B cell (primary cell): ENCODE measurements at regions not wholly inside any gene's neighbourhood (a gene's known extent, or its start where the extent isn't known, plus 50 kb on each side); places are given as distances from the start of the nearest gene placed in this dataset.

Source experiments
- ATAC-seq: fragments of 200-7000 bp; cut with Tn5 transposase; one replicate; pipeline ENCODE4 v1.10.0; 2021; ENCODE audit warnings: low read depth, mild to moderate bottlenecking, moderate number of reproducible peaks, moderate library complexity
- CTCF ChIA-PET: fragments of 350-600 bp; sonication (Branson Sonifier 250); formaldehyde crosslinking; loops from one replicate; lab custom pipeline; 2021; ENCODE audit warnings: antibody characterized with exemption, inconsistent platforms; lab: Charles Lee
- POLR2A ChIA-PET: fragments of 350-600 bp; sonication (Branson Sonifier 250); formaldehyde crosslinking; loops from one replicate; lab custom pipeline; 2021; ENCODE audit warnings: antibody characterized with exemption; lab: Charles Lee
- DNase-seq: peaks from one replicate; pipeline ENCODE4 v3.0.0; 2013
- H2AFZ ChIP-seq: 2 replicates; pipeline ENCODE4 v1.6.1; 2012; ENCODE audit warnings: mild to moderate bottlenecking, low read depth, low read length; ENCODE audit not compliant: insufficient read depth, poor library complexity, severe bottlenecking
- H3K27ac ChIP-seq, 2 donors: 1 replicate in 1 of 2; 2 replicates in 1 of 2; pipeline ENCODE4 v1.5.1; 2012 to 2013; ENCODE audit warnings: low read length in 2 of 2, mild to moderate bottlenecking in 2 of 2, moderate library complexity in 1 of 2
- H3K27me3 ChIP-seq, 4 experiments: fragments of 200-600 bp in 1 of 4; sonication (generic) in 1 of 4; replicated peaks in 1 of 4; 1 replicate in 2 of 4; 2 replicates in 2 of 4; pipeline versions ENCODE4 v1.6.1 to v1.7.0; 2013 to 2016; ENCODE audit warnings: low read length in 3 of 4, mild to moderate bottlenecking in 2 of 4, mixed read lengths in 1 of 4, moderate library complexity in 1 of 4; ENCODE audit not compliant: insufficient read depth in 4 of 4, control insufficient read depth in 3 of 4; ENCODE audit errors: control extremely low read depth in 1 of 4
- H3K36me3 ChIP-seq, 2 experiments: replicated peaks in 1 of 2; 1 replicate in 1 of 2; 2 replicates in 1 of 2; pipeline versions ENCODE4 v1.6.1 to v1.7.1; 2013; ENCODE audit warnings: low read length in 1 of 2; ENCODE audit not compliant: insufficient read depth in 2 of 2, control insufficient read depth in 1 of 2; ENCODE audit errors: control extremely low read depth in 1 of 2, extremely low read depth in 1 of 2
- H3K4me1 ChIP-seq, 2 donors: fragments of 200-600 bp in 1 of 2; sonication (generic) in 1 of 2; 1 replicate in 1 of 2; 2 replicates in 1 of 2; pipeline versions ENCODE4 v1.5.1 to v1.6.1; 2013 to 2017; ENCODE audit warnings: low read length in 2 of 2; ENCODE audit not compliant: control insufficient read depth in 2 of 2, insufficient read depth in 2 of 2
- H3K4me2 ChIP-seq: replicated peaks from 2 replicates; pipeline ENCODE3; 2012; ENCODE audit warnings: mild to moderate bottlenecking, low read depth, low read length; ENCODE audit not compliant: poor library complexity, severe bottlenecking
- H3K4me3 ChIP-seq, 5 experiments: fragments of 200-600 bp in 1 of 5; sonication (generic) in 1 of 5; 1 replicate in 3 of 5; 2 replicates in 2 of 5; pipeline versions ENCODE4 v1.5.1 to v1.7.0; 2011 to 2016; ENCODE audit warnings: low read length in 4 of 5, mild to moderate bottlenecking in 4 of 5, low read depth in 2 of 5, control low read depth in 1 of 5, moderate library complexity in 1 of 5; ENCODE audit not compliant: insufficient read depth in 1 of 5; ENCODE audit errors: control extremely low read depth in 1 of 5, extremely low read depth in 1 of 5
- H3K79me2 ChIP-seq: fragments of 200-600 bp; sonication (generic); one replicate; pipeline ENCODE4 v1.6.0; 2016; ENCODE audit warnings: low read length; ENCODE audit not compliant: control insufficient read depth, insufficient read depth
- H3K9ac ChIP-seq: fragments of 200-600 bp; sonication (generic); 2 replicates; pipeline ENCODE4 v1.6.1; 2017; ENCODE audit warnings: mild to moderate bottlenecking, low read length, moderate library complexity
- H3K9me3 ChIP-seq, 3 donors: one replicate each; pipeline versions ENCODE4 v1.6.1 to v1.7.1; 2013; ENCODE audit warnings: low read length in 2 of 3; ENCODE audit not compliant: control insufficient read depth in 2 of 3, insufficient read depth in 1 of 3; ENCODE audit errors: control extremely low read depth in 1 of 3
- H4K20me1 ChIP-seq: 2 replicates; pipeline ENCODE4 v1.6.0; 2012; ENCODE audit warnings: mild to moderate bottlenecking, low read length; ENCODE audit not compliant: insufficient read depth, control insufficient read depth, poor library complexity, severe bottlenecking
- H3K27ac Mint-ChIP-seq: one replicate; pipeline ENCODE4 v1.8.0; 2021; ENCODE audit warnings: mixed read lengths
- H3K27me3 Mint-ChIP-seq: one replicate; pipeline ENCODE4 v1.8.0; 2021; ENCODE audit warnings: mixed read lengths
- H3K4me1 Mint-ChIP-seq: one replicate; pipeline ENCODE4 v1.8.0; 2021; ENCODE audit warnings: mixed read lengths
- H3K4me3 Mint-ChIP-seq: one replicate; pipeline ENCODE4 v1.8.0; 2021; ENCODE audit warnings: mixed read lengths
- H3K9me3 Mint-ChIP-seq: one replicate; pipeline ENCODE4 v1.8.0; 2022; ENCODE audit warnings: mixed read lengths; ENCODE audit not compliant: insufficient read depth
- EZH2 ChIP-seq: IDR thresholded peaks from 2 replicates; pipeline ENCODE4 v1.6.1; 2012; ENCODE audit warnings: borderline replicate concordance, low read depth, mild to moderate bottlenecking, moderate library complexity, low read length; ENCODE audit not compliant: insufficient read depth, poor library complexity, severe bottlenecking
- WGBS: methylation state at CpG from one replicate; pipeline ENCODE4 v1.1.5; 2013; ENCODE audit warnings: missing lambda C conversion rate; ENCODE audit not compliant: insufficient coverage; 5-methylcytosine and 5-hydroxymethylcytosine counted together
- intact Hi-C: fragments of 100-400 bp; cut with micrococcal nuclease; formaldehyde crosslinking; loops from one replicate; pipeline ENCODE4 v1.10.0; 2022
- TF ChIP-seq, protein P1 (sequence below): fragments of 200-600 bp; IDR thresholded peaks from one replicate; pipeline ENCODE4 v1.8.0; 2022; ENCODE audit warnings: antibody characterized with exemption, mild to moderate bottlenecking

GRCh38 chr4:123298261-123298660 lies 98.3 kb upstream of the SPRY1 start:
- H3K27ac ChIP-seq: no peak overlapping the region
- H3K4me2 ChIP-seq: no peak overlapping the region
- ChIA-PET POLR2A (no interaction called here), CTCF (no interaction called here)
- H3K36me3 ChIP-seq: no peaks in the 10 kb centered on the region
- H3K4me3 Mint-ChIP-seq: no peak overlapping the region
- TF ChIP-seq EZH2: no peak
- TF ChIP-seq, protein P1, sequence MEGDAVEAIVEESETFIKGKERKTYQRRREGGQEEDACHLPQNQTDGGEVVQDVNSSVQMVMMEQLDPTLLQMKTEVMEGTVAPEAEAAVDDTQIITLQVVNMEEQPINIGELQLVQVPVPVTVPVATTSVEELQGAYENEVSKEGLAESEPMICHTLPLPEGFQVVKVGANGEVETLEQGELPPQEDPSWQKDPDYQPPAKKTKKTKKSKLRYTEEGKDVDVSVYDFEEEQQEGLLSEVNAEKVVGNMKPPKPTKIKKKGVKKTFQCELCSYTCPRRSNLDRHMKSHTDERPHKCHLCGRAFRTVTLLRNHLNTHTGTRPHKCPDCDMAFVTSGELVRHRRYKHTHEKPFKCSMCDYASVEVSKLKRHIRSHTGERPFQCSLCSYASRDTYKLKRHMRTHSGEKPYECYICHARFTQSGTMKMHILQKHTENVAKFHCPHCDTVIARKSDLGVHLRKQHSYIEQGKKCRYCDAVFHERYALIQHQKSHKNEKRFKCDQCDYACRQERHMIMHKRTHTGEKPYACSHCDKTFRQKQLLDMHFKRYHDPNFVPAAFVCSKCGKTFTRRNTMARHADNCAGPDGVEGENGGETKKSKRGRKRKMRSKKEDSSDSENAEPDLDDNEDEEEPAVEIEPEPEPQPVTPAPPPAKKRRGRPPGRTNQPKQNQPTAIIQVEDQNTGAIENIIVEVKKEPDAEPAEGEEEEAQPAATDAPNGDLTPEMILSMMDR: no peak
- no peaks in the 10 kb centered on the region for H3K79me2 ChIP-seq
- H4K20me1 ChIP-seq: no peaks in the 10 kb centered on the region
- H3K9me3 ChIP-seq: peaks cover 0 to 11% (median 0%) of the 10 kb centered on the region in 3 donors
- no peak overlapping the region for H2AFZ ChIP-seq
- no peaks in the 10 kb centered on the region for H3K27me3 ChIP-seq
- H3K9me3 Mint-ChIP-seq: peaks cover 2% of the 10 kb centered on the region
- no peak overlapping the region for H3K4me3 ChIP-seq
- ATAC-seq: no peak
- no peak overlapping the region for H3K9ac ChIP-seq
- H3K27me3 Mint-ChIP-seq: no peaks in the 10 kb centered on the region
- DNase-seq: no peak
- 96% methylated on average over 5 of the region's 6 CpGs for WGBS
- intact Hi-C loops: no loop called here
- no peaks in the 10 kb centered on the region for H3K4me1 ChIP-seq
- H3K4me1 Mint-ChIP-seq: peaks cover 2% of the 10 kb centered on the region
- H3K27ac Mint-ChIP-seq: no peak overlapping the region

GRCh38 chr4:123298801-123299200 lies 97.8 kb upstream of the SPRY1 start:
- intact Hi-C loops: no loop called here
- TF ChIP-seq EZH2: no peak
- TF ChIP-seq, protein P1: no peak
- no peaks in the 10 kb centered on the region for H3K36me3 ChIP-seq
- peaks cover 2% of the 10 kb centered on the region for H3K9me3 Mint-ChIP-seq
- no CpG with 5 or more reads among the region's 2 CpGs for WGBS
- H3K27ac ChIP-seq: no peak overlapping the region
- H3K4me3 ChIP-seq: no peak overlapping the region
- H3K9me3 ChIP-seq: peaks cover 0 to 7% (median 0%) of the 10 kb centered on the region in 3 donors
- H3K4me2 ChIP-seq: no peak overlapping the region
- H2AFZ ChIP-seq: no peak overlapping the region
- DNase-seq (no peak), ATAC-seq (no peak)
- no peak overlapping the region for H3K9ac ChIP-seq
- ChIA-PET CTCF (no interaction called here), POLR2A (no interaction called here)
- H3K4me1 ChIP-seq: no peaks in the 10 kb centered on the region
- H3K27ac Mint-ChIP-seq: no peak overlapping the region
- H3K79me2 ChIP-seq: no peaks in the 10 kb centered on the region
- no peaks in the 10 kb centered on the region for H3K27me3 Mint-ChIP-seq
- no peaks in the 10 kb centered on the region for H3K27me3 ChIP-seq
- peaks cover 2% of the 10 kb centered on the region for H3K4me1 Mint-ChIP-seq
- H4K20me1 ChIP-seq: no peaks in the 10 kb centered on the region
- no peak overlapping the region for H3K4me3 Mint-ChIP-seq
